Breast epithelium (tissue), 4 donors: ENCODE measurements at regions not wholly inside any gene's neighbourhood (a gene's known extent, or its start where the extent isn't known, plus 50 kb on each side); places are given as distances from the start of the nearest gene placed in this dataset.

ENCODE experiments used
- DNase-seq, 2 donors: peaks; one replicate each; pipeline ENCODE4 v3.0.0-alpha.2; 2019; ENCODE audit warnings: low spot score in 2 of 2
- H3K27ac ChIP-seq, 2 donors: fragments of 200-600 bp; sonication (generic) in 1 of 2; one replicate each; pipeline ENCODE4 v1.5.1; 2016 to 2019; ENCODE audit warnings: mild to moderate bottlenecking in 1 of 2
- H3K27me3 ChIP-seq, 2 donors: fragments of 200-600 bp; sonication (generic) in 1 of 2; one replicate each; pipeline versions ENCODE4 v1.5.1 to v1.6.0; 2017 to 2019; ENCODE audit warnings: control low read depth in 1 of 2, mild to moderate bottlenecking in 1 of 2
- H3K36me3 ChIP-seq: fragments of 200-600 bp; one replicate; pipeline ENCODE4 v1.5.1; 2019
- H3K4me1 ChIP-seq, 2 donors: fragments of 200-600 bp; sonication (generic); one replicate each; pipeline ENCODE4 v1.5.1; 2016 to 2019; ENCODE audit warnings: control low read depth in 1 of 2
- H3K4me3 ChIP-seq, 3 donors: fragments of 200-600 bp; sonication (generic); 1 replicate in 2 of 3; 2 replicates in 1 of 3; pipeline ENCODE4 v1.5.1; 2016 to 2019; ENCODE audit warnings: mild to moderate bottlenecking in 3 of 3, moderate library complexity in 2 of 3
- H3K9me3 ChIP-seq, 2 donors: fragments of 200-600 bp; sonication (generic) in 1 of 2; one replicate each; pipeline ENCODE4 v1.5.1; 2016 to 2019; ENCODE audit warnings: control low read depth in 1 of 2
- CTCF ChIP-seq, 3 donors: fragments of 450-650 bp; IDR thresholded peaks; one replicate each; pipeline ENCODE4 v1.5.1; 2016 to 2017; ENCODE audit warnings: antibody characterized with exemption in 3 of 3, mild to moderate bottlenecking in 3 of 3, moderate library complexity in 3 of 3
- POLR2A ChIP-seq: fragments of 450-650 bp; IDR thresholded peaks from one replicate; pipeline ENCODE4 v1.6.1; 2016; ENCODE audit warnings: antibody characterized with exemption, mild to moderate bottlenecking, moderate library complexity
- POLR2AphosphoS5 ChIP-seq, 3 donors: sonication (generic); formaldehyde crosslinking; IDR thresholded peaks; one replicate each; pipeline ENCODE4 v1.6.1; 2017; ENCODE audit warnings: antibody characterized with exemption in 3 of 3
- intact Hi-C: fragments of 100-400 bp; cut with DNase I; formaldehyde crosslinking; loops from one replicate; pipeline ENCODE4 v1.15.1; 2023; ENCODE audit warnings: low total_unique reads

DNA sequence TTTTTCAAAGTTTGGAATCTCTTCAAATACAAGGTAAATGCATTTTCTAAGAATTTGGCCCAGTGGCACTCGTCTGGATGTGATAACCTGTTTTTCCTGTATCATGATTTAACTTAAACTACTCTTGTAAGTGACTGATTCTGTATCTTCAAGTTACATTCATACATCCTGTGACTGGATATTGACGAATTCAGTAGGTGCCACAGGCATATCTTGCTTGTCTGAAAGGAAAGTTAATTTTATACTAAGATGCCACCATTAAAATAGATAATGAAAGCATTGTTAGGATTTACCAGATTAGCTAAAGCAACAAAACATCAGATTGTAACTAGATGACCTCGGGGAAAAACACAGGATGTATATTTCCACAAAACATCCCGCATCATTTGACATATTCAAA lies 175.3 kb upstream of the ZNF608 start:
- intact Hi-C loops = no loop called here
- no peaks in the 10 kb centered on the region for H3K4me1 ChIP-seq
- H3K27me3 ChIP-seq = no peaks in the 10 kb centered on the region
- no peak for TF ChIP-seq POLR2AphosphoS5 (IDR thresholded peaks at IDR 0.05)
- TF ChIP-seq CTCF (IDR thresholded peaks at IDR 0.05) = no peak
- no peak for TF ChIP-seq POLR2A
- H3K4me3 ChIP-seq = no peak overlapping the region
- no peak for DNase-seq
- no peaks in the 10 kb centered on the region for H3K9me3 ChIP-seq
- H3K27ac ChIP-seq = no peak overlapping the region
- no peaks in the 10 kb centered on the region for H3K36me3 ChIP-seq

- no peaks in the 10 kb centered on the region for H3K9me3 ChIP-seq
- no peaks in the 10 kb centered on the region for H3K36me3 ChIP-seq
- intact Hi-C loops = no loop called here
- H3K4me3 ChIP-seq = no peak overlapping the region
- no peaks in the 10 kb centered on the region for H3K4me1 ChIP-seq
- no peaks in the 10 kb centered on the region for H3K27me3 ChIP-seq
- no peak for TF ChIP-seq POLR2AphosphoS5 (IDR thresholded peaks at IDR 0.05)
- no peak for TF ChIP-seq CTCF (IDR thresholded peaks at IDR 0.05)
- no peak for TF ChIP-seq POLR2A
- DNase-seq = no peak
- H3K27ac ChIP-seq = no peak overlapping the region
These were observed 176.0 kb upstream of the ZNF608 start for GRCh38 chr5:124922255-124922975.

DNA sequence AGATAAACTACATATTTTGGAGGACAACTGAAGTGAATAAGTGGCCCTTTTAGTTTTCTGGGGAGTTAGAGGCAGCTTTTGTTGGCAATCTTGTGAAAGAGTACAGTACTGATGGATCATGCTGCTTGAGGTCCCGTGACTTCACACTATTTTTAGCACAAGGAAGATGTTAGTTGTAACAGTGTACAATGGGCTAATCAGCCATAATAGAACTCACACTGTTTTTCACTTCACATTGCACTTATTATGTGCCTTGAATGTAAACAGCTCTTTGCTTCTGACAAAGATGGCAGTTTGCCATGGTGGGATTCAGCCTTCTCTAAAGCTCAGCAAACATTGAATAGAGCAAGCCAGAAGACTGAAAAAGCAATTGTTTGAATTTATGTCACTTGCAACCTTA lies 176.7 kb upstream of the ZNF608 start:
- no peak overlapping the region for H3K4me3 ChIP-seq
- no peaks in the 10 kb centered on the region for H3K9me3 ChIP-seq
- no peaks in the 10 kb centered on the region for H3K4me1 ChIP-seq
- no peak overlapping the region for H3K27ac ChIP-seq
- no peak for TF ChIP-seq POLR2A
- no peak for TF ChIP-seq POLR2AphosphoS5 (IDR thresholded peaks at IDR 0.05)
- TF ChIP-seq CTCF (IDR thresholded peaks at IDR 0.05) = no peak
- no peaks in the 10 kb centered on the region for H3K27me3 ChIP-seq
- no peaks in the 10 kb centered on the region for H3K36me3 ChIP-seq
- intact Hi-C loops = no loop called here
- no peak for DNase-seq

GRCh38 chr5:124924729-124925128 lies 178.3 kb upstream of the ZNF608 start:
- Histone ChIP-seq H3K9me3 (no peaks in the 10 kb centered on the region), H3K27me3 (no peaks in the 10 kb centered on the region), H3K4me3 (no peak overlapping the region), H3K27ac (no peak overlapping the region), H3K4me1 (no peaks in the 10 kb centered on the region), H3K36me3 (no peaks in the 10 kb centered on the region)
- no peak for DNase-seq
- intact Hi-C loops = no loop called here
- TF ChIP-seq CTCF (IDR thresholded peaks at IDR 0.05) (no peak), POLR2A (no peak), POLR2AphosphoS5 (IDR thresholded peaks at IDR 0.05) (no peak)

- DNase-seq = no peak
- Histone ChIP-seq H3K4me1 (no peaks in the 10 kb centered on the region), H3K36me3 (no peaks in the 10 kb centered on the region), H3K27ac (no peak overlapping the region), H3K4me3 (no peak overlapping the region), H3K9me3 (no peaks in the 10 kb centered on the region), H3K27me3 (no peaks in the 10 kb centered on the region)
- intact Hi-C loops = loop anchor here (2.0 kb wide), 1 partner anchor 59 kb away; no protein-coding TSS in a partner anchor
- TF ChIP-seq CTCF (IDR thresholded peaks at IDR 0.05) (no peak), POLR2A (no peak), POLR2AphosphoS5 (IDR thresholded peaks at IDR 0.05) (no peak)
These were observed 181.3 kb upstream of the ZNF608 start for GRCh38 chr5:124927735-124928134.
